ENCODE measurements at regions not wholly inside any gene's neighbourhood (a gene's known extent, or its start where the extent isn't known, plus 50 kb on each side); places are given as distances from the start of the nearest gene placed in this dataset.

DNA sequence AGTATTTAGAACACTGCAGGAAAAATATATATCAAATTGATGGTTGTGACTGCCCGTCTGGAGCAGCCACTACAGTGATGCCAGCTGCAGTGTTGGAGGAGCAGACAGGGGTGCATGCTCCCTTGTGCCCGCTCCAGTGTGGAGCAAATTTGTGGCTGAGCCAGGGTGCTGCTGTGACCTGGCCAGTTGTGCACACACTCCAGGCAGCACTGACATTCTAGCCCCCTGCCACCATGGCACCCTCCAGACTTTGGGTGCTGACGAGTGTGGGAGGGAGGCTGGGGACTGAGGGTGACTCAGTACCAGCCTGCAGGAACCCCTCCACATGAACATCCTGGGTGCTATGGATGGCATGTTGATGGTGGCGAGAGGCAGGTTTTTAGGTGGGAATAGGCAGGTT, 160.0 kb upstream of the PCDH15 start:
- H3K4me1 Mint-ChIP-seq = no peaks in the 10 kb centered on the region

GRCh38 chr10:54958844-54959243, 157.8 kb upstream of the PCDH15 start:
- ATAC-seq (ENCODE audit: low read depth) (no peak), DNase-seq (no peak)
- Mint-ChIP-seq H3K27ac (no peak overlapping the region), H3K36me3 (ENCODE audit: low read depth) (no peaks in the 10 kb centered on the region), H3K4me3 (no peak overlapping the region), H3K9me3 (peaks cover 2% of the 10 kb centered on the region), H3K27me3 (no peaks in the 10 kb centered on the region), H3K4me1 (no peaks in the 10 kb centered on the region)
- intact Hi-C loops (cut with micrococcal nuclease) = no loop called here
- TF ChIP-seq CTCF (IDR thresholded peaks at IDR 0.05) = no peak
- ChIA-PET POLR2A (no interaction called here), CTCF (no interaction called here)

More for the DNA sequence above, 160.0 kb upstream of the PCDH15 start:
- H3K9me3 Mint-ChIP-seq = peaks cover 2% of the 10 kb centered on the region
- ATAC-seq (ENCODE audit: low read depth) (no peak), DNase-seq (no peak)
- no peak for TF ChIP-seq CTCF (IDR thresholded peaks at IDR 0.05)
- POLR2A ChIA-PET = no interaction called here
- no peaks in the 10 kb centered on the region for H3K27me3 Mint-ChIP-seq
- no peak overlapping the region for H3K27ac Mint-ChIP-seq
- CTCF ChIA-PET = no interaction called here
- no peaks in the 10 kb centered on the region for H3K36me3 Mint-ChIP-seq (ENCODE audit: low read depth)
- H3K4me3 Mint-ChIP-seq = no peak overlapping the region
- intact Hi-C loops (cut with micrococcal nuclease) = no loop called here

DNA sequence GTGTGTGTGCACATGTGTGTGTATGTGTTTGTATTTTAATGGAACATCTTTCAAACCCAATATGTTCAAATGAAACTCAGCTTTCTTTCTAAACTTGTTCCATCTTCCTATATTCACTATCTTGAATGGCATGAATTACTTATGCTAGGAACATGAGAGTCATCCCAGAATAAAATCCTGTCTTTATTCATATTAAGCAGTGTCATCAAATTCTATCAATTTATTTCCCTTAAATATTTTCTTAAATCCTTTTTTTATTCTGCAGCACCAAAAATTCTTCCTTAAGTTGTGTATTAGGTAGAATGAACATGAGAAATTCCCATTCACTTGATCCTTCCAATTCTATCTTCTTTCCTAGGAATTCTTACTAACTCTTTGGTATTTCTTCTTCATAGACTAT, 146.6 kb upstream of the PCDH15 start:
- ChIA-PET POLR2A (no interaction called here), CTCF (no interaction called here)
- H3K27me3 Mint-ChIP-seq = no peaks in the 10 kb centered on the region
- DNase-seq (no peak), ATAC-seq (ENCODE audit: low read depth) (no peak)
- no peak overlapping the region for H3K27ac Mint-ChIP-seq
- intact Hi-C loops (cut with micrococcal nuclease) = no loop called here
- peaks cover 2% of the 10 kb centered on the region for H3K9me3 Mint-ChIP-seq
- H3K4me1 Mint-ChIP-seq = no peaks in the 10 kb centered on the region
- no peak for TF ChIP-seq CTCF (IDR thresholded peaks at IDR 0.05)
- no peaks in the 10 kb centered on the region for H3K36me3 Mint-ChIP-seq (ENCODE audit: low read depth)
- no peak overlapping the region for H3K4me3 Mint-ChIP-seq

- Mint-ChIP-seq H3K27ac (no peak overlapping the region), H3K4me1 (no peaks in the 10 kb centered on the region), H3K27me3 (no peaks in the 10 kb centered on the region), H3K4me3 (no peak overlapping the region), H3K9me3 (no peaks in the 10 kb centered on the region), H3K36me3 (ENCODE audit: low read depth) (no peaks in the 10 kb centered on the region)
- CTCF ChIA-PET = no interaction called here
- TF ChIP-seq CTCF (IDR thresholded peaks at IDR 0.05) = no peak
- DNase-seq (no peak), ATAC-seq (ENCODE audit: low read depth) (no peak)
- intact Hi-C loops (cut with micrococcal nuclease) = no loop called here
- POLR2A ChIA-PET = no interaction called here
These were observed 139.4 kb upstream of the PCDH15 start for GRCh38 chr10:54940418-54940817.

GRCh38 chr10:54914049-54914448, 113.0 kb upstream of the PCDH15 start:
- H3K27me3 Mint-ChIP-seq = no peaks in the 10 kb centered on the region
- H3K36me3 Mint-ChIP-seq (ENCODE audit: low read depth) = no peaks in the 10 kb centered on the region
- DNase-seq = no peak
- no peak overlapping the region for H3K4me3 Mint-ChIP-seq
- H3K9me3 Mint-ChIP-seq = peaks cover 10% of the 10 kb centered on the region
- intact Hi-C loops (cut with micrococcal nuclease) = no loop called here
- no peak for ATAC-seq (ENCODE audit: low read depth)
- H3K27ac Mint-ChIP-seq = no peak overlapping the region
- ChIA-PET POLR2A (no interaction called here), CTCF (no interaction called here)
- no peak for TF ChIP-seq CTCF (IDR thresholded peaks at IDR 0.05)
- H3K4me1 Mint-ChIP-seq = no peaks in the 10 kb centered on the region

Data from activated B cell treated with CpG ODN at 0.5 μM for 24 hours (primary cell).